ENCODE measurements at regions not wholly inside any gene's neighbourhood (a gene's known extent, or its start where the extent isn't known, plus 50 kb on each side); places are given as distances from the start of the nearest gene placed in this dataset.

- ATAC-seq (no peak), DNase-seq (no peak)
- H3K36me3 ChIP-seq, result no peaks in the 10 kb centered on the region
- no peak overlapping the region for H3K27ac ChIP-seq
- H3K4me1 ChIP-seq, result no peaks in the 10 kb centered on the region
- H3K4me3 ChIP-seq, result no peak overlapping the region
- intact Hi-C loops (cut with DNase I), result loop anchor here in 7 of 10 donors (5.0 to 10.0 kb wide), 4 partner anchors 413 to 1317 kb away; no protein-coding TSS in a partner anchor
- no peak for TF ChIP-seq CTCF (IDR thresholded peaks at IDR 0.05)
- H3K27me3 ChIP-seq, result no peaks in the 10 kb centered on the region
- H3K9me3 ChIP-seq, result no peaks in the 10 kb centered on the region
- 44 to 55% methylated on average over 2 of the region's 2 CpGs for WGBS, 2 donors
Observed at GRCh38 chr2:34098256-34098655, 499.2 kb upstream of the FAM98A start.

GRCh38 chr2:34096562-34097171 is 497.6 kb upstream of the FAM98A start:
- Histone ChIP-seq H3K27ac (no peak overlapping the region), H3K4me1 (no peaks in the 10 kb centered on the region), H3K36me3 (no peaks in the 10 kb centered on the region), H3K9me3 (no peaks in the 10 kb centered on the region), H3K27me3 (no peaks in the 10 kb centered on the region), H3K4me3 (no peak overlapping the region)
- WGBS, 2 donors, result 63% methylated on average over 3 of the region's 3 CpGs
- peak in 4 of 8 donors; percentile 39 to 59 (median 46) for ATAC-seq
- DNase-seq, result peak in 1 of 2 donors; percentile 41
- intact Hi-C loops (cut with DNase I), result loop anchor here (2.0 to 10.0 kb wide), 6 partner anchors 412 to 1318 kb away; no protein-coding TSS in a partner anchor
- peak; percentile 61 to 89 (median 76) for TF ChIP-seq CTCF (IDR thresholded peaks at IDR 0.05)

- WGBS, 2 donors, result 18 to 24% methylated on average over 3 of the region's 3 CpGs
- DNase-seq, result no peak
- H3K27ac ChIP-seq, result no peak overlapping the region
- intact Hi-C loops (cut with DNase I), result loop anchor here in 4 of 10 donors (10.0 kb wide), 2 partner anchors 409 to 1321 kb away; no protein-coding TSS in a partner anchor
- TF ChIP-seq CTCF (IDR thresholded peaks at IDR 0.05), result no peak
- no peaks in the 10 kb centered on the region for H3K27me3 ChIP-seq
- H3K4me3 ChIP-seq, result no peak overlapping the region
- no peaks in the 10 kb centered on the region for H3K9me3 ChIP-seq
- H3K4me1 ChIP-seq, result no peaks in the 10 kb centered on the region
- ATAC-seq, result no peak
- no peaks in the 10 kb centered on the region for H3K36me3 ChIP-seq
Observed at GRCh38 chr2:34093790-34094189, 494.7 kb upstream of the FAM98A start.

- Histone ChIP-seq H3K36me3 (no peaks in the 10 kb centered on the region), H3K4me1 (no peaks in the 10 kb centered on the region), H3K4me3 (no peak overlapping the region), H3K9me3 (no peaks in the 10 kb centered on the region), H3K27me3 (no peaks in the 10 kb centered on the region), H3K27ac (no peak overlapping the region)
- WGBS, 2 donors, result 77 to 81% methylated on average over 2 of the region's 2 CpGs
- intact Hi-C loops (cut with DNase I), result no loop called here
- no peak for DNase-seq
- TF ChIP-seq CTCF (IDR thresholded peaks at IDR 0.05), result no peak
- no peak for ATAC-seq
Observed at GRCh38 chr2:34070196-34070595, 471.1 kb upstream of the FAM98A start.

Measured in heart right ventricle (tissue), 16 donors.